H9 (cell line): ENCODE measurements at regions not wholly inside any gene's neighbourhood (a gene's known extent, or its start where the extent isn't known, plus 50 kb on each side); places are given as distances from the start of the nearest gene placed in this dataset.

Experiments used
- DNase-seq: peaks from one replicate; pipeline ENCODE4 v3.0.0-alpha.2; 2017
- H2AFZ ChIP-seq: one replicate; pipeline ENCODE4 v1.6.1; 2013; ENCODE audit warnings: mild to moderate bottlenecking, low read length, control low read depth, moderate library complexity
- H2AK5ac ChIP-seq: 2 replicates; pipeline ENCODE4 v1.6.1; 2013; ENCODE audit warnings: low read length, control low read depth, mixed read lengths; ENCODE audit not compliant: insufficient read length
- H2BK120ac ChIP-seq: one replicate; pipeline ENCODE4 v1.6.1; 2013; ENCODE audit warnings: low read depth, mild to moderate bottlenecking, low read length, control low read depth, inconsistent platforms; ENCODE audit not compliant: poor library complexity, severe bottlenecking
- H2BK12ac ChIP-seq: 2 replicates; pipeline ENCODE4 v1.6.1; 2013; ENCODE audit warnings: low read length, control low read depth, mixed read lengths, low read depth; ENCODE audit not compliant: insufficient read length
- H2BK15ac ChIP-seq: 2 replicates; pipeline ENCODE4 v1.6.1; 2013; ENCODE audit warnings: low read depth, low read length, control low read depth
- H2BK20ac ChIP-seq: one replicate; pipeline ENCODE4 v1.6.1; 2013; ENCODE audit warnings: low read depth, mild to moderate bottlenecking, low read length, control low read depth, inconsistent platforms; ENCODE audit not compliant: poor library complexity, severe bottlenecking
- H2BK5ac ChIP-seq: 2 replicates; pipeline ENCODE4 v1.6.1; 2013; ENCODE audit warnings: low read length, control low read depth, mixed read lengths; ENCODE audit not compliant: insufficient read length
- H3K14ac ChIP-seq: 2 replicates; pipeline ENCODE4 v1.6.1; 2013; ENCODE audit warnings: low read length, control low read depth; ENCODE audit not compliant: insufficient read depth
- H3K18ac ChIP-seq: 2 replicates; pipeline ENCODE4 v1.6.1; 2013; ENCODE audit warnings: low read depth, mild to moderate bottlenecking, mixed read lengths, low read length, control low read depth; ENCODE audit not compliant: insufficient read length
- H3K23ac ChIP-seq: 2 replicates; pipeline ENCODE4 v1.6.1; 2013; ENCODE audit warnings: low read length, control low read depth, mixed read lengths, low read depth; ENCODE audit not compliant: insufficient read length
- H3K23me2 ChIP-seq: 2 replicates; pipeline ENCODE4 v1.6.1; 2013; ENCODE audit warnings: low read depth, mild to moderate bottlenecking, mixed read lengths, low read length, control low read depth; ENCODE audit not compliant: insufficient read length, poor library complexity, severe bottlenecking
- H3K27ac ChIP-seq: 2 replicates; pipeline ENCODE4 v1.5.1; 2013; ENCODE audit warnings: low read length, control low read depth, mixed read lengths, low read depth; ENCODE audit not compliant: insufficient read length
- H3K27me3 ChIP-seq: 2 replicates; pipeline ENCODE4 v1.6.1; 2013; ENCODE audit warnings: low read length, control low read depth, inconsistent platforms; ENCODE audit not compliant: insufficient read depth
- H3K4ac ChIP-seq: 2 replicates; pipeline ENCODE4 v1.6.1; 2013; ENCODE audit warnings: low read depth, mild to moderate bottlenecking, control low read depth, inconsistent platforms, low read length, moderate library complexity
- H3K4me1 ChIP-seq: 2 replicates; pipeline ENCODE4 v1.6.1; 2013; ENCODE audit warnings: low read length, control low read depth, inconsistent platforms; ENCODE audit not compliant: insufficient read depth
- H3K4me2 ChIP-seq: 2 replicates; pipeline ENCODE4 v1.6.1; 2013; ENCODE audit warnings: low read length, control low read depth, mixed read lengths; ENCODE audit not compliant: insufficient read length, insufficient read depth
- H3K56ac ChIP-seq: 2 replicates; pipeline ENCODE4 v1.6.1; 2013; ENCODE audit warnings: low read depth, mild to moderate bottlenecking, mixed read lengths, low read length, control low read depth; ENCODE audit not compliant: insufficient read length
- H3K79me1 ChIP-seq: 2 replicates; pipeline ENCODE4 v1.6.1; 2013; ENCODE audit warnings: low read depth, mild to moderate bottlenecking, moderate library complexity, low read length, control low read depth, inconsistent platforms; ENCODE audit not compliant: insufficient read depth, poor library complexity, severe bottlenecking
- H3K79me2 ChIP-seq: 2 replicates; pipeline ENCODE4 v1.6.1; 2013; ENCODE audit warnings: low read length, control low read depth, inconsistent platforms; ENCODE audit not compliant: insufficient read depth
- H3K9ac ChIP-seq: 2 replicates; pipeline ENCODE4 v1.6.1; 2013; ENCODE audit warnings: low read length, control low read depth, mixed read lengths; ENCODE audit not compliant: insufficient read length; ENCODE audit errors: extremely low read depth
- H3K9me3 ChIP-seq: one replicate; pipeline ENCODE4 v1.6.1; 2013; ENCODE audit warnings: low read depth, low read length, inconsistent platforms; ENCODE audit not compliant: control insufficient read depth
- H3T11ph ChIP-seq: one replicate; pipeline ENCODE4 v1.6.1; 2013; ENCODE audit warnings: mild to moderate bottlenecking, low read length, control low read depth, inconsistent platforms
- H4K20me1 ChIP-seq: one replicate; pipeline ENCODE4 v1.6.1; 2013; ENCODE audit not compliant: control insufficient read depth, insufficient read length, insufficient read depth
- H4K5ac ChIP-seq: 2 replicates; pipeline ENCODE4 v1.6.1; 2013; ENCODE audit warnings: low read depth, mild to moderate bottlenecking, mixed read lengths, low read length, control low read depth; ENCODE audit not compliant: insufficient read length
- H4K8ac ChIP-seq: replicated peaks from 2 replicates; pipeline ENCODE4 v1.6.1; 2013; ENCODE audit warnings: low read length, control low read depth, mixed read lengths, low read depth; ENCODE audit not compliant: insufficient read length
- H4K91ac ChIP-seq: 2 replicates; pipeline ENCODE4 v1.6.1; 2013; ENCODE audit warnings: low read depth, mild to moderate bottlenecking, moderate library complexity, mixed read lengths, low read length, control low read depth; ENCODE audit not compliant: insufficient read length
- H3K27ac Mint-ChIP-seq, 3 experiments: 2 replicates in 2 of 3; 3 replicates in 1 of 3; pipeline ENCODE4 v1.8.0; 2020 to 2021; ENCODE audit warnings: mixed read lengths in 3 of 3, mild to moderate bottlenecking in 1 of 3, moderate library complexity in 1 of 3
- H3K27me3 Mint-ChIP-seq: 2 replicates; pipeline ENCODE4 v1.8.0; 2021; ENCODE audit warnings: low read depth, mild to moderate bottlenecking, moderate library complexity, mixed read lengths
- H3K36me3 Mint-ChIP-seq, 3 experiments: 2 replicates in 2 of 3; 3 replicates in 1 of 3; pipeline ENCODE4 v1.8.0; 2020 to 2021; ENCODE audit warnings: low read depth in 3 of 3, mixed read lengths in 3 of 3; ENCODE audit not compliant: insufficient read depth in 1 of 3
- H3K4me1 Mint-ChIP-seq, 2 experiments: 2 replicates each; pipeline ENCODE4 v1.8.0; 2020; ENCODE audit warnings: mixed read lengths in 2 of 2
- H3K4me3 Mint-ChIP-seq, 2 experiments: 2 replicates in 1 of 2; 3 replicates in 1 of 2; pipeline ENCODE4 v1.8.0; 2020 to 2021; ENCODE audit warnings: mild to moderate bottlenecking in 2 of 2, mixed read lengths in 2 of 2, moderate library complexity in 1 of 2
- H3K9me3 Mint-ChIP-seq, 2 experiments: 2 replicates in 1 of 2; 3 replicates in 1 of 2; pipeline ENCODE4 v1.8.0; 2020; ENCODE audit warnings: mild to moderate bottlenecking in 2 of 2, mixed read lengths in 2 of 2, moderate library complexity in 1 of 2
- CTCF ChIP-seq: fragments of 200-600 bp; sonication (generic); conservative IDR thresholded peaks from 3 replicates; pipeline ENCODE4 v1.8.0; 2021; ENCODE audit warnings: antibody characterized with exemption, mild to moderate bottlenecking
- WGBS: extraction: QIAGEN DNeasy Blood & Tissue Kit; methylation state at CpG from one replicate; pipeline ENCODE4 v1.1.7; 2013; ENCODE audit warnings: missing lambda C conversion rate, low lambda C conversion rate, mixed read lengths; ENCODE audit not compliant: insufficient read length; ENCODE audit errors: extremely low coverage; 5-methylcytosine and 5-hydroxymethylcytosine counted together

- Histone ChIP-seq H3K9ac (no peak overlapping the region), H3K27me3 (no peaks in the 10 kb centered on the region), H3K27ac (no peak overlapping the region), H3K23ac (no peak overlapping the region), H3K79me2 (no peaks in the 10 kb centered on the region), H4K5ac (no peak overlapping the region), H3K79me1 (no peaks in the 10 kb centered on the region), H3T11ph (no peak overlapping the region), H2BK12ac (no peak overlapping the region), H4K91ac (no peak overlapping the region), H3K23me2 (no peaks in the 10 kb centered on the region), H2BK15ac (no peak overlapping the region), H2BK120ac (no peak overlapping the region), H3K18ac (no peak overlapping the region), H3K56ac (no peak overlapping the region), H2AFZ (no peak overlapping the region), H3K9me3 (no peaks in the 10 kb centered on the region), H3K4me1 (no peaks in the 10 kb centered on the region), H3K4ac (no peak overlapping the region), H2AK5ac (no peak overlapping the region), H4K8ac (no peak overlapping the region), H2BK20ac (no peak overlapping the region), H3K14ac (no peak overlapping the region), H3K4me2 (no peak overlapping the region), H2BK5ac (no peak overlapping the region), H4K20me1 (no peaks in the 10 kb centered on the region)
- peaks cover 15 to 18% of the 10 kb centered on the region in 2 experiments for H3K4me1 Mint-ChIP-seq
- TF ChIP-seq CTCF: no peak
- peaks cover 11% of the 10 kb centered on the region for H3K27me3 Mint-ChIP-seq
- no peak for DNase-seq
- no CpG with 5 or more reads among the region's 8 CpGs for WGBS
- H3K4me3 Mint-ChIP-seq: no peak overlapping the region
- H3K36me3 Mint-ChIP-seq: no peaks in the 10 kb centered on the region
- H3K9me3 Mint-ChIP-seq: peaks cover 0 to 3% of the 10 kb centered on the region in 2 experiments; a peak in 2 of 5 replicates
- no peak overlapping the region for H3K27ac Mint-ChIP-seq
These were observed 57.9 kb upstream of the AJAP1 start for GRCh38 chr1:4596486-4596885.
